Activated T-cell treated with anti-CD3 and anti-CD28 coated beads, Interleukin-2, amount 50 U/mL, for 24 hours (primary cell): ENCODE measurements at regions not wholly inside any gene's neighbourhood (a gene's known extent, or its start where the extent isn't known, plus 50 kb on each side); places are given as distances from the start of the nearest gene placed in this dataset.

Source experiments
- DNase-seq: peaks from one replicate; pipeline ENCODE4 v3.0.0-alpha.2; 2020
- H3K27ac Mint-ChIP-seq: 2 replicates; pipeline ENCODE4 v1.8.0; 2020; ENCODE audit warnings: mild to moderate bottlenecking, mixed read lengths
- H3K27me3 Mint-ChIP-seq: 2 replicates; pipeline ENCODE4 v1.8.0; 2020; ENCODE audit warnings: mixed read lengths
- H3K36me3 Mint-ChIP-seq: 2 replicates; pipeline ENCODE4 v1.8.0; 2020; ENCODE audit warnings: low read depth, mixed read lengths
- H3K4me1 Mint-ChIP-seq: 2 replicates; pipeline ENCODE4 v1.8.0; 2020; ENCODE audit warnings: low read depth, mixed read lengths
- H3K4me3 Mint-ChIP-seq: 2 replicates; pipeline ENCODE4 v1.8.0; 2020; ENCODE audit warnings: mild to moderate bottlenecking, moderate library complexity, mixed read lengths
- H3K9me3 Mint-ChIP-seq: 2 replicates; pipeline ENCODE4 v1.8.0; 2020; ENCODE audit warnings: mixed read lengths

- Mint-ChIP-seq H3K9me3 (no peaks in the 10 kb centered on the region), H3K36me3 (peaks cover 67% of the 10 kb centered on the region), H3K4me3 (no peak overlapping the region), H3K27ac (no peak overlapping the region), H3K27me3 (no peaks in the 10 kb centered on the region), H3K4me1 (no peaks in the 10 kb centered on the region)
- DNase-seq, result no peak
Observed at GRCh38 chr12:124412646-124413015, 117.7 kb downstream of the RFLNA start.

GRCh38 chr12:124411953-124412645 lies 117.2 kb downstream of the RFLNA start:
- peaks cover 67% of the 10 kb centered on the region for H3K36me3 Mint-ChIP-seq
- no peaks in the 10 kb centered on the region for H3K27me3 Mint-ChIP-seq
- no peak overlapping the region for H3K4me3 Mint-ChIP-seq
- H3K4me1 Mint-ChIP-seq, result no peaks in the 10 kb centered on the region
- H3K9me3 Mint-ChIP-seq, result no peaks in the 10 kb centered on the region
- H3K27ac Mint-ChIP-seq, result no peak overlapping the region
- DNase-seq, result no peak

GRCh38 chr12:124411281-124411878 lies 116.5 kb downstream of the RFLNA start:
- no peak overlapping the region for H3K4me3 Mint-ChIP-seq
- DNase-seq, result no peak
- no peaks in the 10 kb centered on the region for H3K9me3 Mint-ChIP-seq
- H3K27ac Mint-ChIP-seq, result peak overlapping the region; percentile 5
- H3K4me1 Mint-ChIP-seq, result no peaks in the 10 kb centered on the region
- H3K27me3 Mint-ChIP-seq, result no peaks in the 10 kb centered on the region
- peaks cover 66% of the 10 kb centered on the region for H3K36me3 Mint-ChIP-seq

- Mint-ChIP-seq H3K27ac (peak overlapping the region; percentile 40), H3K9me3 (no peaks in the 10 kb centered on the region), H3K4me3 (no peak overlapping the region), H3K4me1 (no peaks in the 10 kb centered on the region), H3K36me3 (peaks cover 58% of the 10 kb centered on the region), H3K27me3 (no peaks in the 10 kb centered on the region)
- DNase-seq, result no peak
Observed at GRCh38 chr12:124410354-124411175, 115.7 kb downstream of the RFLNA start.

- no peak for DNase-seq
- Mint-ChIP-seq H3K27ac (peak overlapping the region; percentile 55), H3K9me3 (no peaks in the 10 kb centered on the region), H3K4me1 (no peaks in the 10 kb centered on the region), H3K27me3 (no peaks in the 10 kb centered on the region), H3K36me3 (peaks cover 57% of the 10 kb centered on the region), H3K4me3 (no peak overlapping the region)
Observed at GRCh38 chr12:124408822-124409517, 114.1 kb downstream of the RFLNA start.

- Mint-ChIP-seq H3K4me3 (no peak overlapping the region), H3K36me3 (peaks cover 56% of the 10 kb centered on the region), H3K27me3 (no peaks in the 10 kb centered on the region), H3K4me1 (no peaks in the 10 kb centered on the region), H3K9me3 (no peaks in the 10 kb centered on the region), H3K27ac (peak overlapping the region; percentile 18)
- DNase-seq, result no peak
Observed at GRCh38 chr12:124407074-124407473, 112.2 kb downstream of the RFLNA start.

- H3K9me3 Mint-ChIP-seq, result no peaks in the 10 kb centered on the region
- H3K4me1 Mint-ChIP-seq, result no peaks in the 10 kb centered on the region
- no peak overlapping the region for H3K27ac Mint-ChIP-seq
- peaks cover 59% of the 10 kb centered on the region for H3K36me3 Mint-ChIP-seq
- DNase-seq, result no peak
- no peaks in the 10 kb centered on the region for H3K27me3 Mint-ChIP-seq
- H3K4me3 Mint-ChIP-seq, result no peak overlapping the region
Observed at GRCh38 chr12:124406043-124406442, 111.2 kb downstream of the RFLNA start.

- H3K9me3 Mint-ChIP-seq, result no peaks in the 10 kb centered on the region
- H3K27me3 Mint-ChIP-seq, result no peaks in the 10 kb centered on the region
- peaks cover 62% of the 10 kb centered on the region for H3K36me3 Mint-ChIP-seq
- H3K27ac Mint-ChIP-seq, result no peak overlapping the region
- H3K4me1 Mint-ChIP-seq, result no peaks in the 10 kb centered on the region
- H3K4me3 Mint-ChIP-seq, result no peak overlapping the region
- no peak for DNase-seq
Observed at GRCh38 chr12:124405592-124405991, 110.7 kb downstream of the RFLNA start.

- Mint-ChIP-seq H3K9me3 (no peaks in the 10 kb centered on the region), H3K27me3 (no peaks in the 10 kb centered on the region), H3K4me3 (no peak overlapping the region), H3K4me1 (no peaks in the 10 kb centered on the region), H3K36me3 (peaks cover 63% of the 10 kb centered on the region), H3K27ac (no peak overlapping the region)
- DNase-seq, result no peak
Observed at GRCh38 chr12:124405151-124405550, 110.3 kb downstream of the RFLNA start.

- Mint-ChIP-seq H3K9me3 (no peaks in the 10 kb centered on the region), H3K36me3 (peaks cover 63% of the 10 kb centered on the region), H3K4me3 (no peak overlapping the region), H3K27ac (no peak overlapping the region), H3K4me1 (no peaks in the 10 kb centered on the region), H3K27me3 (no peaks in the 10 kb centered on the region)
- no peak for DNase-seq
Observed at GRCh38 chr12:124404162-124404784, 109.4 kb downstream of the RFLNA start.

GRCh38 chr12:124403273-124403672 lies 108.4 kb downstream of the RFLNA start:
- Mint-ChIP-seq H3K27me3 (no peaks in the 10 kb centered on the region), H3K36me3 (peaks cover 65% of the 10 kb centered on the region), H3K27ac (peak overlapping the region; percentile 68), H3K4me1 (no peaks in the 10 kb centered on the region), H3K9me3 (no peaks in the 10 kb centered on the region), H3K4me3 (no peak overlapping the region)
- DNase-seq, result no peak

- H3K36me3 Mint-ChIP-seq, result peaks cover 68% of the 10 kb centered on the region
- no peaks in the 10 kb centered on the region for H3K9me3 Mint-ChIP-seq
- no peak overlapping the region for H3K27ac Mint-ChIP-seq
- no peaks in the 10 kb centered on the region for H3K4me1 Mint-ChIP-seq
- no peak overlapping the region for H3K4me3 Mint-ChIP-seq
- DNase-seq, result no peak
- no peaks in the 10 kb centered on the region for H3K27me3 Mint-ChIP-seq
Observed at GRCh38 chr12:124402248-124403066, 107.6 kb downstream of the RFLNA start.

GRCh38 chr12:124401704-124402221 lies 106.9 kb downstream of the RFLNA start:
- Mint-ChIP-seq H3K36me3 (peaks cover 66% of the 10 kb centered on the region), H3K9me3 (no peaks in the 10 kb centered on the region), H3K27ac (no peak overlapping the region), H3K27me3 (no peaks in the 10 kb centered on the region), H3K4me1 (no peaks in the 10 kb centered on the region), H3K4me3 (no peak overlapping the region)
- no peak for DNase-seq
